ENCODE measurements at regions not wholly inside any gene's neighbourhood (a gene's known extent, or its start where the extent isn't known, plus 50 kb on each side); places are given as distances from the start of the nearest gene placed in this dataset.

DNA sequence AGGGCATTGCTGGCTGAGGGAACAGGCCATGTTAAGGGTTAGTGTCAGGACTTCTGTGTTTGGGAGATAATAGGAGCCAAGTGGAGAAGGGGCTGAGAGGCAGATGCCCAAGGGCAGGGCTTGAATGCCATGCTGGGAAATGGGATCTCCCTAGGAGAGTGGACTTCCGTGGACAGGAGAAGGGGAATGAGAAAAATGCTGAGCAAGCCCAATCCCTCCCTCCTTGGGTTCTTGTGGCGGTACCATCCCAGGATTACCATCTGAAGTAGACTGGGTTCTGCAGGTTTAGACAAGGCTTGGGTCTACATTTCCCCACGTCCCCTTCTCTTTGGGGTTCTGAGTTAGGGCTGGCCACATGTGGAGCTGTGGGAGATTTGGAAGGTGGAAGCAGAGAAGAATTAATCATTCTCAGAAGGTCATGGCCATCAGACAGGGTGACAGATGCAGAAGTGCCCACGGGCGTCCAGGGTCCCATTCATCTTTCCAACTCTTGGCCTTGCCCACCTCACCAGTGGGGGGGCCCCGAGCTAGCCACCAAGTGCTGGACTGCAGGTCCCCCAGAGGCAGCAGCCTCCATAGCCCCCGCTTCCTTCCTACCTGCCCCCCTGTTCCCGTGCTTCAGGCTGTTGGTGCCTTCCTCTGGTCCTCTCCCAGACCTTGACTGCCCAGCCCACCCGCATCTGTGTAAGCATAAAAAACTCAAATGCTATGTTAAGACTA, 354.8 kb downstream of the RPS24 start:
- Histone ChIP-seq H2AFZ (ENCODE audit: insufficient read depth, low read depth, low read length, poor library complexity, severe bottlenecking) (no peak overlapping the region), H3K36me3 (replicated peaks in 1 of 2; ENCODE audit: control extremely low read depth in 1 of 2, control insufficient read depth in 1 of 2, extremely low read depth in 1 of 2, insufficient read depth in 2 of 2, low read length in 1 of 2) (no peaks in the 10 kb centered on the region), H3K79me2 (ENCODE audit: control insufficient read depth, insufficient read depth, low read length) (no peaks in the 10 kb centered on the region), H3K9ac (ENCODE audit: low read length) (no peak overlapping the region), H3K27me3 (replicated peaks in 1 of 4; ENCODE audit: control extremely low read depth in 1 of 4, control insufficient read depth in 3 of 4, insufficient read depth in 4 of 4, low read length in 3 of 4) (no peaks in the 10 kb centered on the region), H3K9me3 (ENCODE audit: control extremely low read depth in 1 of 3, control insufficient read depth in 2 of 3, insufficient read depth in 1 of 3, low read length in 2 of 3) (no peaks in the 10 kb centered on the region), H3K4me3 (ENCODE audit: control extremely low read depth in 1 of 5, extremely low read depth in 1 of 5, insufficient read depth in 1 of 5, low read depth in 2 of 5, low read length in 4 of 5) (no peak overlapping the region), H4K20me1 (ENCODE audit: control insufficient read depth, insufficient read depth, low read length, poor library complexity, severe bottlenecking) (no peaks in the 10 kb centered on the region), H3K4me1 (ENCODE audit: control insufficient read depth in 2 of 2, insufficient read depth in 2 of 2, low read length in 2 of 2) (no peaks in the 10 kb centered on the region), H3K4me2 (replicated peaks; ENCODE audit: low read depth, low read length, poor library complexity, severe bottlenecking) (no peak overlapping the region), H3K27ac (ENCODE audit: low read length in 2 of 2) (no peak overlapping the region)
- ChIA-PET POLR2A (no interaction called here), CTCF (interaction anchor here (1.1 kb wide), 1 partner anchor 52 kb away, joined by 3 read pairs; no protein-coding TSS in a partner anchor)
- no peak overlapping the region for H3K27ac Mint-ChIP-seq
- intact Hi-C loops (cut with micrococcal nuclease) = no loop called here
- no peak overlapping the region for H3K4me3 Mint-ChIP-seq
- WGBS (ENCODE audit: insufficient coverage) = 82% methylated on average over 9 of the region's 9 CpGs
- no peaks in the 10 kb centered on the region for H3K9me3 Mint-ChIP-seq (ENCODE audit: insufficient read depth)
- H3K4me1 Mint-ChIP-seq = no peaks in the 10 kb centered on the region
- TF ChIP-seq, protein P1, sequence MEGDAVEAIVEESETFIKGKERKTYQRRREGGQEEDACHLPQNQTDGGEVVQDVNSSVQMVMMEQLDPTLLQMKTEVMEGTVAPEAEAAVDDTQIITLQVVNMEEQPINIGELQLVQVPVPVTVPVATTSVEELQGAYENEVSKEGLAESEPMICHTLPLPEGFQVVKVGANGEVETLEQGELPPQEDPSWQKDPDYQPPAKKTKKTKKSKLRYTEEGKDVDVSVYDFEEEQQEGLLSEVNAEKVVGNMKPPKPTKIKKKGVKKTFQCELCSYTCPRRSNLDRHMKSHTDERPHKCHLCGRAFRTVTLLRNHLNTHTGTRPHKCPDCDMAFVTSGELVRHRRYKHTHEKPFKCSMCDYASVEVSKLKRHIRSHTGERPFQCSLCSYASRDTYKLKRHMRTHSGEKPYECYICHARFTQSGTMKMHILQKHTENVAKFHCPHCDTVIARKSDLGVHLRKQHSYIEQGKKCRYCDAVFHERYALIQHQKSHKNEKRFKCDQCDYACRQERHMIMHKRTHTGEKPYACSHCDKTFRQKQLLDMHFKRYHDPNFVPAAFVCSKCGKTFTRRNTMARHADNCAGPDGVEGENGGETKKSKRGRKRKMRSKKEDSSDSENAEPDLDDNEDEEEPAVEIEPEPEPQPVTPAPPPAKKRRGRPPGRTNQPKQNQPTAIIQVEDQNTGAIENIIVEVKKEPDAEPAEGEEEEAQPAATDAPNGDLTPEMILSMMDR (IDR thresholded peaks at IDR 0.05) = no peak
- no peak for TF ChIP-seq EZH2 (IDR thresholded peaks at IDR 0.05; ENCODE audit: borderline replicate concordance, insufficient read depth, low read depth, low read length, poor library complexity, severe bottlenecking)
- no peak for DNase-seq
- ATAC-seq (ENCODE audit: low read depth) = no peak
- peaks cover 4% of the 10 kb centered on the region for H3K27me3 Mint-ChIP-seq

DNA sequence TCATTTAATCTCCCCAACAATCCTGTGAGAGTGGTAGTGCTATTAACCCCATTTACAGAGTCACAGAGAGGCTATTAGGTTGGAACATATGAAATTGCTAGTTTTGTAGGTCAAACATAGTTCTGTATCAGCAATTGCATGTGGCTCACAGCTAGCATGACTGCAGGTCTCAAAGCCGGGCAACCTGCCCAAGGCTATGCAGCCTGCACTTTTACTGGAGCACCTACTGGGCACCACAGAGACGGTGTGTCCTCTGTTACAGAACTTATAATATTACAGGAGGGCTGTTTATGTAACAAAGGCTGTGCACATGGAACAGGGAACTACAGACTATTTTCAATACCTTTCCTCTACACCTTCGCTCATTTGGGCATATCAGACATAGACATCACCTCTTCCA, 355.8 kb downstream of the RPS24 start:
- no peak overlapping the region for H2AFZ ChIP-seq (ENCODE audit: insufficient read depth, low read depth, low read length, poor library complexity, severe bottlenecking)
- CTCF ChIA-PET = interaction anchor here (1.1 kb wide), 1 partner anchor 51 kb away, joined by 3 read pairs; no protein-coding TSS in a partner anchor
- Mint-ChIP-seq H3K27ac (no peak overlapping the region), H3K9me3 (ENCODE audit: insufficient read depth) (no peaks in the 10 kb centered on the region), H3K4me3 (no peak overlapping the region), H3K4me1 (no peaks in the 10 kb centered on the region), H3K27me3 (peaks cover 4% of the 10 kb centered on the region)
- no peak for ATAC-seq (ENCODE audit: low read depth)
- POLR2A ChIA-PET = no interaction called here
- H4K20me1 ChIP-seq (ENCODE audit: control insufficient read depth, insufficient read depth, low read length, poor library complexity, severe bottlenecking) = no peaks in the 10 kb centered on the region
- no peak for DNase-seq
- no peak overlapping the region for H3K4me3 ChIP-seq (ENCODE audit: control extremely low read depth in 1 of 5, extremely low read depth in 1 of 5, insufficient read depth in 1 of 5, low read depth in 2 of 5, low read length in 4 of 5)
- H3K27ac ChIP-seq (ENCODE audit: low read length in 2 of 2) = no peak overlapping the region
- no CpG with 5 or more reads among the region's 3 CpGs for WGBS (ENCODE audit: insufficient coverage)
- no peaks in the 10 kb centered on the region for H3K79me2 ChIP-seq (ENCODE audit: control insufficient read depth, insufficient read depth, low read length)
- H3K4me2 ChIP-seq (replicated peaks; ENCODE audit: low read depth, low read length, poor library complexity, severe bottlenecking) = no peak overlapping the region
- H3K4me1 ChIP-seq (ENCODE audit: control insufficient read depth in 2 of 2, insufficient read depth in 2 of 2, low read length in 2 of 2) = no peaks in the 10 kb centered on the region
- peaks cover 0 to 4% (median 0%) of the 10 kb centered on the region in 4 experiments for H3K27me3 ChIP-seq (replicated peaks in 1 of 4; ENCODE audit: control extremely low read depth in 1 of 4, control insufficient read depth in 3 of 4, insufficient read depth in 4 of 4, low read length in 3 of 4)
- H3K36me3 ChIP-seq (replicated peaks in 1 of 2; ENCODE audit: control extremely low read depth in 1 of 2, control insufficient read depth in 1 of 2, extremely low read depth in 1 of 2, insufficient read depth in 2 of 2, low read length in 1 of 2) = no peaks in the 10 kb centered on the region
- no peaks in the 10 kb centered on the region for H3K9me3 ChIP-seq (ENCODE audit: control extremely low read depth in 1 of 3, control insufficient read depth in 2 of 3, insufficient read depth in 1 of 3, low read length in 2 of 3)
- TF ChIP-seq, protein P1 (IDR thresholded peaks at IDR 0.05) = no peak
- TF ChIP-seq EZH2 (IDR thresholded peaks at IDR 0.05; ENCODE audit: borderline replicate concordance, insufficient read depth, low read depth, low read length, poor library complexity, severe bottlenecking) = no peak
- intact Hi-C loops (cut with micrococcal nuclease) = no loop called here
- H3K9ac ChIP-seq (ENCODE audit: low read length) = no peak overlapping the region
